ENCODE measurements at regions not wholly inside any gene's neighbourhood (a gene's known extent, or its start where the extent isn't known, plus 50 kb on each side); places are given as distances from the start of the nearest gene placed in this dataset.

DNA sequence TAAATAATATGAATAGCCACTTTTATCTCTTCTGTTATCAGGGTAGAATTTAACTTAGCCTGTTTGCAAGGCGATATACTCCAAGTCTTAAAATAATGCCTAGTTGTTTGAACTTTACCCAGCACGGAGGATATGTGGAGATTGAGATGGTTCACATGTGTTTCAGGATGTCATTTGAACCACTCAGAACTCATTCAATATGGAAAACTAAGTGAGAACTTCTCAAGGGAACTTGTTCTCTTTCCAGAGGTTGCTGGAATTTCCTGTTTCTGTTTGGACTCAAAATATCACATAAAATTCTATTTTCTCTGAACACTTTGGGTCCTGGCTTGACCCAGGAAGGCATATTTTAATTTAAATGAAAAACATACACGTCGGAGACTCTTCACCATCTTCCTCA lies 139.1 kb upstream of the MYO10 start:
- Histone ChIP-seq H3K27me3 (ENCODE audit: insufficient read depth, low read depth) (no peaks in the 10 kb centered on the region), H4K20me1 (ENCODE audit: insufficient read depth) (no peaks in the 10 kb centered on the region), H3K36me3 (ENCODE audit: insufficient read depth) (no peaks in the 10 kb centered on the region), H3K4me3 (IDR thresholded peaks at IDR 0.05; ENCODE audit: insufficient read depth, low read depth, low read length) (no peak overlapping the region), H3K9ac (no peak overlapping the region), H3K4me1 (ENCODE audit: low read depth, poor library complexity, severe bottlenecking) (no peaks in the 10 kb centered on the region), H3K79me2 (ENCODE audit: insufficient read depth, low read depth) (no peaks in the 10 kb centered on the region), H3K27ac (no peak overlapping the region), H2AFZ (ENCODE audit: low read depth) (no peak overlapping the region), H3K4me2 (no peak overlapping the region)
- TF ChIP-seq, protein P1, sequence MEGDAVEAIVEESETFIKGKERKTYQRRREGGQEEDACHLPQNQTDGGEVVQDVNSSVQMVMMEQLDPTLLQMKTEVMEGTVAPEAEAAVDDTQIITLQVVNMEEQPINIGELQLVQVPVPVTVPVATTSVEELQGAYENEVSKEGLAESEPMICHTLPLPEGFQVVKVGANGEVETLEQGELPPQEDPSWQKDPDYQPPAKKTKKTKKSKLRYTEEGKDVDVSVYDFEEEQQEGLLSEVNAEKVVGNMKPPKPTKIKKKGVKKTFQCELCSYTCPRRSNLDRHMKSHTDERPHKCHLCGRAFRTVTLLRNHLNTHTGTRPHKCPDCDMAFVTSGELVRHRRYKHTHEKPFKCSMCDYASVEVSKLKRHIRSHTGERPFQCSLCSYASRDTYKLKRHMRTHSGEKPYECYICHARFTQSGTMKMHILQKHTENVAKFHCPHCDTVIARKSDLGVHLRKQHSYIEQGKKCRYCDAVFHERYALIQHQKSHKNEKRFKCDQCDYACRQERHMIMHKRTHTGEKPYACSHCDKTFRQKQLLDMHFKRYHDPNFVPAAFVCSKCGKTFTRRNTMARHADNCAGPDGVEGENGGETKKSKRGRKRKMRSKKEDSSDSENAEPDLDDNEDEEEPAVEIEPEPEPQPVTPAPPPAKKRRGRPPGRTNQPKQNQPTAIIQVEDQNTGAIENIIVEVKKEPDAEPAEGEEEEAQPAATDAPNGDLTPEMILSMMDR (conservative IDR thresholded peaks at IDR 0.05; ENCODE audit: low read depth, low read length): no peak

DNA sequence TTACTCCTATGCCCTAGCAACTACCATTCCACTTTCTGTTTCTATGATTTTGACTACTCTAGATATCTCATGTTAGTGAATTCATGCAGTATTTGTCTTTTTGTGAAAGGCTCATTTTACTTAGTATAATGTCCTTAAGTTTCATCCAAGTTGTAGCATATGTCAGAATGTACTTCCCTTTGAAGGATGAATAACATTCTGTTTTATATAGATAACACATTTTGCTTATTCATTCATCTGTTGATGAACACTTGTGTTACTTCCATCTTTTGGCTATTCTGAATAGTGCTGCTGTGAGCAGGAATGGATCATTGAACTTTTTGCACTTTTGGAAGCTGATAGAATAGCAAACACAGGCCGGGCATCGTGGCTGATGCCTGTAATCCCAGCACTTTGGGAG lies 140.2 kb upstream of the MYO10 start:
- Histone ChIP-seq H3K27me3 (ENCODE audit: insufficient read depth, low read depth) (no peaks in the 10 kb centered on the region), H3K4me2 (no peak overlapping the region), H3K79me2 (ENCODE audit: insufficient read depth, low read depth) (no peaks in the 10 kb centered on the region), H3K4me3 (IDR thresholded peaks at IDR 0.05; ENCODE audit: insufficient read depth, low read depth, low read length) (no peak overlapping the region), H3K36me3 (ENCODE audit: insufficient read depth) (no peaks in the 10 kb centered on the region), H4K20me1 (ENCODE audit: insufficient read depth) (no peaks in the 10 kb centered on the region), H3K27ac (no peak overlapping the region), H3K9ac (no peak overlapping the region), H3K4me1 (ENCODE audit: low read depth, poor library complexity, severe bottlenecking) (no peaks in the 10 kb centered on the region), H2AFZ (ENCODE audit: low read depth) (no peak overlapping the region)
- TF ChIP-seq, protein P1 (conservative IDR thresholded peaks at IDR 0.05; ENCODE audit: low read depth, low read length): no peak

DNA sequence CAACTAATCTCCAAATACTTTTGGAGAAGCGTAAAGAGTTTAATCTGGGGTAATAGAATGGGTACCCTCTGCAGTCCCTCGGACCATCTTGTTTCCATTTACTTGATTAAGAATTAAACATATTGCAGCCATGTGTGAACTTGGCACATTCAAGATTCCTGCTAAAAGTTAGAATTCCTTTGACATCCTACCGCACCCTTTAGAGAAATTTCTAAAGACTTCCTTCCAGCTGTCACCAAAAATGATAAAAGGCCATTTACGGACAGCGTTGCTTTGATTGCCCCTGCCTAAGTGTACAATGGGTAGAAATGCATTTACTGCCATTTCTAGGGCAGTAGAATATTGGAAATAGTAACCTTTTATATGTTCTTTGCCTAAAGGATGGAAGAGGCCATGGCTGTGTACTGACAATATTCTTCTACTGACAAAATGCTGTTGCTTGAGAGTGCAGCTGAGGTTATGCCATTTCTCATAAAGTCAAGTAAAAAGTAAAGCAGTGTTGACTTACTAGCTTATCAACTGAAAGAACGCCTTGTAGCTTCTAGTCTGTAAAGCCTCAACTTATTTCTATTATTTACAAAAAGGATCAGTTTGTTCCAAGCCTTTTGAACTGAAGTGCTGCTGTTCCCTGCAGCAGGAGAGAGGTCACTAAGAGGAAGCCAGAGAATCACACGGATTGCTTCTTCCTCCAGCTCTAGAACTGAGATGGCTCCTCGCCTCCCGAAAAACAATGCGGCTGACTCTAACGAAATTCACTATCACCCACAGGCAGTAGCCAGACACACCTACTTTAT lies 139.8 kb upstream of the BASP1 start:
- no peaks in the 10 kb centered on the region for H3K27me3 ChIP-seq (ENCODE audit: insufficient read depth, low read depth)
- no peak overlapping the region for H3K4me3 ChIP-seq (IDR thresholded peaks at IDR 0.05; ENCODE audit: insufficient read depth, low read depth, low read length)
- no peaks in the 10 kb centered on the region for H4K20me1 ChIP-seq (ENCODE audit: insufficient read depth)
- H2AFZ ChIP-seq (ENCODE audit: low read depth): no peak overlapping the region
- H3K27ac ChIP-seq: no peak overlapping the region
- H3K36me3 ChIP-seq (ENCODE audit: insufficient read depth): no peaks in the 10 kb centered on the region
- TF ChIP-seq, protein P1 (conservative IDR thresholded peaks at IDR 0.05; ENCODE audit: low read depth, low read length): no peak
- no peaks in the 10 kb centered on the region for H3K79me2 ChIP-seq (ENCODE audit: insufficient read depth, low read depth)
- no peak overlapping the region for H3K9ac ChIP-seq
- no peak overlapping the region for H3K4me2 ChIP-seq
- H3K4me1 ChIP-seq (ENCODE audit: low read depth, poor library complexity, severe bottlenecking): no peaks in the 10 kb centered on the region

DNA sequence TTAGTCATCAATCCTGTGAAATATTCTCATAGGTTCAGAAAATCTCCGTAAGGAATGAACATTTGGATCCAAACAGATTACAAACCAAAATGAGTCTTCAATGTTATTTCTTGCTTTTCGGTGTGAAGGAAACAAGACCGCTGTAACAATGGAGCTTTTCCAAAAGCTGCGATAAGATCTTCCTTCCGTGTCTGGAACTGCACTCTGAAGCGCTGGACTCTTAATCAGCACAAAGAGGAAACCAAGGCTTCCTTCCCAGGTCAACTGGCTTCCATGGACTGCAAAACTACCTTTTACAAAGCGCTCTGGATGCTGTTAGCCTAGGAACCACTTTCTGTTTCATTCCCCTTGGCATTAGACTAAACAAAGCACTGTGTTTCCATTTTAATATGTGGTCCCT lies 137.9 kb upstream of the BASP1 start:
- H3K4me3 ChIP-seq (IDR thresholded peaks at IDR 0.05; ENCODE audit: insufficient read depth, low read depth, low read length): no peak overlapping the region
- TF ChIP-seq, protein P1 (conservative IDR thresholded peaks at IDR 0.05; ENCODE audit: low read depth, low read length): no peak
- H2AFZ ChIP-seq (ENCODE audit: low read depth): no peak overlapping the region

More for the DNA sequence above, 137.9 kb upstream of the BASP1 start:
- Histone ChIP-seq H3K4me1 (ENCODE audit: low read depth, poor library complexity, severe bottlenecking) (no peaks in the 10 kb centered on the region), H3K27me3 (ENCODE audit: insufficient read depth, low read depth) (no peaks in the 10 kb centered on the region), H3K4me2 (no peak overlapping the region), H3K9ac (no peak overlapping the region), H3K27ac (no peak overlapping the region), H3K36me3 (ENCODE audit: insufficient read depth) (no peaks in the 10 kb centered on the region), H3K79me2 (ENCODE audit: insufficient read depth, low read depth) (no peaks in the 10 kb centered on the region), H4K20me1 (ENCODE audit: insufficient read depth) (no peaks in the 10 kb centered on the region)
